Vagina (tissue), 2 donors: ENCODE measurements at regions not wholly inside any gene's neighbourhood (a gene's known extent, or its start where the extent isn't known, plus 50 kb on each side); places are given as distances from the start of the nearest gene placed in this dataset.

Source experiments
- DNase-seq, 2 donors: peaks; one replicate each; pipeline ENCODE4 v3.0.0-alpha.2; 2017; ENCODE audit errors: extremely low spot score in 2 of 2
- H3K27ac ChIP-seq: fragments of 200-600 bp; sonication (generic); one replicate; pipeline ENCODE4 v1.5.1; 2019
- H3K27me3 ChIP-seq: fragments of 200-600 bp; sonication (generic); one replicate; pipeline ENCODE4 v1.5.1; 2019
- H3K36me3 ChIP-seq, 2 donors: fragments of 200-600 bp; sonication (generic); one replicate each; pipeline ENCODE4 v1.5.1; 2017 to 2019
- H3K4me1 ChIP-seq: fragments of 200-600 bp; sonication (generic); one replicate; pipeline ENCODE4 v1.5.1; 2019
- H3K4me3 ChIP-seq, 2 donors: fragments of 200-600 bp; sonication (generic); 1 replicate in 1 of 2; 2 replicates in 1 of 2; pipeline ENCODE4 v1.5.1; 2016 to 2019
- H3K9me3 ChIP-seq: fragments of 200-600 bp; sonication (generic); one replicate; pipeline ENCODE4 v1.5.1; 2019
- CTCF ChIP-seq, 3 experiments: fragments of 450-650 bp in 2 of 3; fragments of 200-600 bp in 1 of 3; sonication (generic) in 1 of 3; IDR thresholded peaks; one replicate each; pipeline ENCODE4 v1.5.1; 2017 to 2019; ENCODE audit warnings: antibody characterized with exemption in 3 of 3, mild to moderate bottlenecking in 2 of 3, moderate library complexity in 2 of 3
- POLR2A ChIP-seq, 2 donors: fragments of 450-650 bp; IDR thresholded peaks; one replicate each; pipeline ENCODE4 v1.6.1; 2017; ENCODE audit warnings: antibody characterized with exemption in 2 of 2, mild to moderate bottlenecking in 2 of 2, moderate library complexity in 2 of 2
- POLR2AphosphoS5 ChIP-seq, 2 donors: sonication (generic); formaldehyde crosslinking; IDR thresholded peaks; one replicate each; pipeline ENCODE4 v1.9.0; 2017; ENCODE audit warnings: antibody characterized with exemption in 2 of 2, mild to moderate bottlenecking in 2 of 2, low read depth in 1 of 2; ENCODE audit not compliant: insufficient read depth in 1 of 2
- intact Hi-C: fragments of 100-400 bp; cut with DNase I; formaldehyde crosslinking; loops from one replicate; pipeline ENCODE4 v1.15.1; 2023

- intact Hi-C loops = no loop called here
- Histone ChIP-seq H3K27me3 (no peaks in the 10 kb centered on the region), H3K4me3 (no peak overlapping the region), H3K27ac (no peak overlapping the region), H3K9me3 (no peaks in the 10 kb centered on the region), H3K36me3 (no peaks in the 10 kb centered on the region), H3K4me1 (no peaks in the 10 kb centered on the region)
- no peak for DNase-seq
- no peak for TF ChIP-seq CTCF (IDR thresholded peaks at IDR 0.05)
- no peak for TF ChIP-seq POLR2AphosphoS5 (IDR thresholded peaks at IDR 0.05; ENCODE audit: insufficient read depth in 1 of 2, low read depth in 1 of 2)
- no peak for TF ChIP-seq POLR2A (IDR thresholded peaks at IDR 0.05)
Observed at GRCh38 chr14:71672596-71672995, 259.6 kb upstream of the RGS6 start.

GRCh38 chr14:71675126-71675899, 256.9 kb upstream of the RGS6 start:
- no peak for TF ChIP-seq CTCF (IDR thresholded peaks at IDR 0.05)
- TF ChIP-seq POLR2AphosphoS5 (IDR thresholded peaks at IDR 0.05; ENCODE audit: insufficient read depth in 1 of 2, low read depth in 1 of 2) = no peak
- TF ChIP-seq POLR2A (IDR thresholded peaks at IDR 0.05) = no peak
- no peak overlapping the region for H3K27ac ChIP-seq
- intact Hi-C loops = no loop called here

GRCh38 chr14:71675900-71676287, 256.3 kb upstream of the RGS6 start:
- intact Hi-C loops = no loop called here

More at GRCh38 chr14:71675126-71675899, 256.9 kb upstream of the RGS6 start:
- Histone ChIP-seq H3K4me1 (no peaks in the 10 kb centered on the region), H3K27me3 (no peaks in the 10 kb centered on the region), H3K9me3 (no peaks in the 10 kb centered on the region), H3K4me3 (no peak overlapping the region), H3K36me3 (no peaks in the 10 kb centered on the region)
- no peak for DNase-seq

GRCh38 chr14:71680736-71681387, 251.4 kb upstream of the RGS6 start:
- Histone ChIP-seq H3K4me1 (no peaks in the 10 kb centered on the region), H3K27me3 (no peaks in the 10 kb centered on the region), H3K27ac (no peak overlapping the region), H3K4me3 (no peak overlapping the region), H3K9me3 (no peaks in the 10 kb centered on the region), H3K36me3 (no peaks in the 10 kb centered on the region)
- intact Hi-C loops = no loop called here
- TF ChIP-seq POLR2A (IDR thresholded peaks at IDR 0.05) = no peak
- no peak for TF ChIP-seq POLR2AphosphoS5 (IDR thresholded peaks at IDR 0.05; ENCODE audit: insufficient read depth in 1 of 2, low read depth in 1 of 2)
- TF ChIP-seq CTCF (IDR thresholded peaks at IDR 0.05) = no peak
- no peak for DNase-seq

More at GRCh38 chr14:71675900-71676287, 256.3 kb upstream of the RGS6 start:
- Histone ChIP-seq H3K4me3 (no peak overlapping the region), H3K9me3 (no peaks in the 10 kb centered on the region), H3K27ac (no peak overlapping the region), H3K27me3 (no peaks in the 10 kb centered on the region), H3K4me1 (no peaks in the 10 kb centered on the region), H3K36me3 (no peaks in the 10 kb centered on the region)
- TF ChIP-seq POLR2A (IDR thresholded peaks at IDR 0.05) (no peak), CTCF (IDR thresholded peaks at IDR 0.05) (no peak), POLR2AphosphoS5 (IDR thresholded peaks at IDR 0.05; ENCODE audit: insufficient read depth in 1 of 2, low read depth in 1 of 2) (no peak)
- DNase-seq = no peak

GRCh38 chr14:71682337-71682736, 249.9 kb upstream of the RGS6 start:
- Histone ChIP-seq H3K36me3 (no peaks in the 10 kb centered on the region), H3K27ac (no peak overlapping the region), H3K27me3 (no peaks in the 10 kb centered on the region), H3K9me3 (no peaks in the 10 kb centered on the region), H3K4me3 (no peak overlapping the region), H3K4me1 (peaks cover 8% of the 10 kb centered on the region)
- intact Hi-C loops = no loop called here
- no peak for DNase-seq
- TF ChIP-seq POLR2A (IDR thresholded peaks at IDR 0.05) = no peak
- no peak for TF ChIP-seq POLR2AphosphoS5 (IDR thresholded peaks at IDR 0.05; ENCODE audit: insufficient read depth in 1 of 2, low read depth in 1 of 2)
- TF ChIP-seq CTCF (IDR thresholded peaks at IDR 0.05) = no peak
